ENCODE measurements at regions not wholly inside any gene's neighbourhood (a gene's known extent, or its start where the extent isn't known, plus 50 kb on each side); places are given as distances from the start of the nearest gene placed in this dataset.

DNA sequence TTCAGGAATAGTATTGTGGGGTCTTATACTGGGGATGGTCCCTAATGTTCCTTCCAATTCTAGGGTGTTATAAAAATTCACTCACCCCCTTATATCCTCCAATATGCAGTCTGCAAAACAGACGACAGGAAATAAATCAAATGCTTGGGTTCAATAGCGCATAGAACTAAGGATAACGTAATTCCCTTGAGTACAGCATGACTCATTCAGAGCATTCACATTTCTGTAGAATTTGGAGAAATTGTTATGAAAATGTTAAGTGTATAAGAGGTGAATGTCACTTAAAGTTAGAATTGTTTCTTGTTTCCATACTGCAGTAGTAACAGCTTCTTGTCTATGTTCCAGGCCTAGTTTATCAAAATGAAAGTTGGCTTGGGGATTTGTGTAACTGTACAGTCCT is 271.4 kb downstream of the RPS29 start:
- no peak for TF ChIP-seq EZH2 (IDR thresholded peaks at IDR 0.05; ENCODE audit: low read length)
- TF ChIP-seq, protein P1, sequence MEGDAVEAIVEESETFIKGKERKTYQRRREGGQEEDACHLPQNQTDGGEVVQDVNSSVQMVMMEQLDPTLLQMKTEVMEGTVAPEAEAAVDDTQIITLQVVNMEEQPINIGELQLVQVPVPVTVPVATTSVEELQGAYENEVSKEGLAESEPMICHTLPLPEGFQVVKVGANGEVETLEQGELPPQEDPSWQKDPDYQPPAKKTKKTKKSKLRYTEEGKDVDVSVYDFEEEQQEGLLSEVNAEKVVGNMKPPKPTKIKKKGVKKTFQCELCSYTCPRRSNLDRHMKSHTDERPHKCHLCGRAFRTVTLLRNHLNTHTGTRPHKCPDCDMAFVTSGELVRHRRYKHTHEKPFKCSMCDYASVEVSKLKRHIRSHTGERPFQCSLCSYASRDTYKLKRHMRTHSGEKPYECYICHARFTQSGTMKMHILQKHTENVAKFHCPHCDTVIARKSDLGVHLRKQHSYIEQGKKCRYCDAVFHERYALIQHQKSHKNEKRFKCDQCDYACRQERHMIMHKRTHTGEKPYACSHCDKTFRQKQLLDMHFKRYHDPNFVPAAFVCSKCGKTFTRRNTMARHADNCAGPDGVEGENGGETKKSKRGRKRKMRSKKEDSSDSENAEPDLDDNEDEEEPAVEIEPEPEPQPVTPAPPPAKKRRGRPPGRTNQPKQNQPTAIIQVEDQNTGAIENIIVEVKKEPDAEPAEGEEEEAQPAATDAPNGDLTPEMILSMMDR (optimal IDR thresholded peaks at IDR 0.05 in 1 of 3, IDR thresholded peaks at IDR 0.05 in 1 of 3, conservative IDR thresholded peaks at IDR 0.05 in 1 of 3; ENCODE audit: extremely low read depth in 1 of 3, insufficient read depth in 2 of 3, low read length in 3 of 3) = no peak
